H1 (cell line): ENCODE measurements at regions not wholly inside any gene's neighbourhood (a gene's known extent, or its start where the extent isn't known, plus 50 kb on each side); places are given as distances from the start of the nearest gene placed in this dataset.

Experiments
- CTCF ChIA-PET: fragments of 300-600 bp; sonication (Branson Sonifier 250); formaldehyde crosslinking; loops from one replicate; lab custom pipeline; 2021; ENCODE audit not compliant: partially characterized antibody; lab: Charles Lee
- POLR2A ChIA-PET: fragments of 300-600 bp; sonication (Branson Sonifier 250); formaldehyde crosslinking; loops from one replicate; lab custom pipeline; 2021; ENCODE audit warnings: inconsistent platforms; ENCODE audit not compliant: partially characterized antibody; lab: Charles Lee
- DNase-seq, 2 experiments: peaks; one replicate each; pipeline versions ENCODE4 v3.0.0 to v3.0.0-alpha.2; 2010 to 2022; ENCODE audit warnings: low spot score in 2 of 2, low read depth in 1 of 2, mixed read lengths in 1 of 2
- FAIRE-seq: peaks from 2 replicates; lab custom pipeline; 2011; peaks lifted over from hg19 to GRCh38; lab: Jason Lieb, UNC
- H2AFZ ChIP-seq: 2 replicates; pipeline ENCODE4 v1.8.1; 2012; ENCODE audit warnings: low read length, inconsistent platforms
- H2AK5ac ChIP-seq: 2 replicates; pipeline ENCODE4 v1.6.1; 2013; ENCODE audit warnings: low read depth, low read length
- H2BK120ac ChIP-seq: replicated peaks from 2 replicates; pipeline ENCODE3; 2013; ENCODE audit warnings: low read depth, low read length, inconsistent platforms
- H2BK12ac ChIP-seq: 2 replicates; pipeline ENCODE4 v1.6.1; 2013; ENCODE audit warnings: low read depth, low read length
- H2BK15ac ChIP-seq: 2 replicates; pipeline ENCODE4 v1.6.1; 2013; ENCODE audit warnings: low read length
- H2BK20ac ChIP-seq: 2 replicates; pipeline ENCODE4 v1.6.1; 2013; ENCODE audit warnings: low read length
- H2BK5ac ChIP-seq: 2 replicates; pipeline ENCODE4 v1.6.1; 2013; ENCODE audit warnings: low read depth, low read length
- H3K14ac ChIP-seq: 2 replicates; pipeline ENCODE4 v1.6.1; 2013; ENCODE audit warnings: inconsistent platforms; ENCODE audit not compliant: insufficient read length
- H3K18ac ChIP-seq: 2 replicates; pipeline ENCODE4 v1.6.1; 2013; ENCODE audit warnings: low read length; ENCODE audit errors: extremely low read depth
- H3K23ac ChIP-seq: 2 replicates; pipeline ENCODE4 v1.6.1; 2013; ENCODE audit warnings: inconsistent platforms; ENCODE audit not compliant: insufficient read length
- H3K23me2 ChIP-seq: 2 replicates; pipeline ENCODE4 v1.6.1; 2013; ENCODE audit warnings: low read depth, low read length
- H3K27ac ChIP-seq: 2 replicates; pipeline ENCODE4 v1.6.1; 2011; ENCODE audit warnings: low read depth, low read length, inconsistent platforms
- H3K27me3 ChIP-seq, 4 experiments: replicated peaks in 1 of 4; 1 replicate in 1 of 4; 2 replicates in 3 of 4; pipeline versions ENCODE4 v1.6.1 to v1.8.1; 2011 to 2013; ENCODE audit warnings: low read length in 3 of 4, mild to moderate bottlenecking in 3 of 4, inconsistent platforms in 2 of 4, mixed read lengths in 2 of 4, moderate library complexity in 1 of 4; ENCODE audit not compliant: control insufficient read depth in 3 of 4, insufficient read depth in 3 of 4; ENCODE audit errors: extremely low read depth in 1 of 4
- H3K36me3 ChIP-seq, 4 experiments: 2 replicates each; pipeline versions ENCODE4 v1.6.1 to v1.8.1; 2011 to 2013; ENCODE audit warnings: mild to moderate bottlenecking in 4 of 4, low read length in 3 of 4, moderate library complexity in 2 of 4, control low read depth in 1 of 4, inconsistent platforms in 1 of 4; ENCODE audit not compliant: insufficient read depth in 4 of 4, control insufficient read depth in 2 of 4
- H3K4ac ChIP-seq: replicated peaks from 2 replicates; pipeline ENCODE3; 2013; ENCODE audit warnings: low read length, low read depth, mixed read lengths, inconsistent platforms; ENCODE audit not compliant: insufficient read length
- H3K4me1 ChIP-seq, 4 experiments: replicated peaks in 1 of 4; 1 replicate in 1 of 4; 2 replicates in 3 of 4; pipeline versions ENCODE4 v1.6.1 to v1.8.1; 2011 to 2013; ENCODE audit warnings: low read length in 3 of 4, inconsistent platforms in 2 of 4, mixed read lengths in 1 of 4; ENCODE audit not compliant: insufficient read depth in 4 of 4, control insufficient read depth in 3 of 4
- H3K4me2 ChIP-seq, 2 experiments: 2 replicates each; pipeline versions ENCODE4 v1.6.1 to v1.8.1; 2011 to 2013; ENCODE audit warnings: low read depth in 2 of 2, low read length in 2 of 2, control low read depth in 1 of 2, inconsistent platforms in 1 of 2, mild to moderate bottlenecking in 1 of 2; ENCODE audit not compliant: insufficient read depth in 1 of 2
- H3K4me3 ChIP-seq, 4 experiments: fragments of 200-600, 300-600 bp in 1 of 4; sonication (generic), shearing (Covaris generic), sonication (Bioruptor Twin) in 1 of 4; 2 replicates each; pipeline versions ENCODE4 v1.5.1 to v1.8.1; 2011 to 2016; ENCODE audit warnings: low read length in 4 of 4, low read depth in 3 of 4, control low read depth in 2 of 4, inconsistent platforms in 2 of 4, mild to moderate bottlenecking in 2 of 4, mixed read lengths in 1 of 4, moderate library complexity in 1 of 4; ENCODE audit not compliant: insufficient read depth in 2 of 4; ENCODE audit errors: extremely low read depth in 1 of 4
- H3K56ac ChIP-seq: replicated peaks from 2 replicates; pipeline ENCODE3; 2013; ENCODE audit warnings: low read depth, mild to moderate bottlenecking, mixed read lengths, low read length, inconsistent platforms; ENCODE audit not compliant: insufficient read length
- H3K79me1 ChIP-seq: 2 replicates; pipeline ENCODE4 v1.6.1; 2013; ENCODE audit warnings: low read depth, low read length, control low read depth
- H3K79me2 ChIP-seq, 2 experiments: 2 replicates each; pipeline versions ENCODE4 v1.6.1 to v1.8.1; 2012 to 2013; ENCODE audit warnings: low read length in 2 of 2, mild to moderate bottlenecking in 2 of 2, inconsistent platforms in 1 of 2; ENCODE audit not compliant: insufficient read depth in 2 of 2, control insufficient read depth in 1 of 2
- H3K9ac ChIP-seq, 4 experiments: replicated peaks in 1 of 4; 1 replicate in 1 of 4; 2 replicates in 3 of 4; pipeline versions ENCODE4 v1.6.1 to v1.8.1; 2011 to 2013; ENCODE audit warnings: low read depth in 3 of 4, low read length in 3 of 4, control low read depth in 2 of 4, mild to moderate bottlenecking in 2 of 4, moderate library complexity in 2 of 4, inconsistent platforms in 1 of 4; ENCODE audit errors: extremely low read depth in 1 of 4
- H3K9me3 ChIP-seq, 2 experiments: 2 replicates each; pipeline versions ENCODE4 v1.6.1 to v1.8.1; 2012 to 2013; ENCODE audit warnings: mild to moderate bottlenecking in 2 of 2, moderate library complexity in 2 of 2, control low read depth in 1 of 2, inconsistent platforms in 1 of 2, low read depth in 1 of 2, low read length in 1 of 2, mixed read lengths in 1 of 2; ENCODE audit not compliant: insufficient read depth in 2 of 2
- H4K20me1 ChIP-seq, 2 experiments: replicated peaks in 1 of 2; 2 replicates each; pipeline versions ENCODE3 to v1.8.1; 2011 to 2013; ENCODE audit warnings: inconsistent platforms in 2 of 2, low read length in 2 of 2, mild to moderate bottlenecking in 1 of 2; ENCODE audit not compliant: insufficient read depth in 2 of 2, control insufficient read depth in 1 of 2
- H4K5ac ChIP-seq: 2 replicates; pipeline ENCODE4 v1.6.1; 2013; ENCODE audit warnings: low read length, low read depth, mixed read lengths, inconsistent platforms; ENCODE audit not compliant: insufficient read length
- H4K8ac ChIP-seq: 2 replicates; pipeline ENCODE4 v1.8.0; 2013; ENCODE audit warnings: mild to moderate bottlenecking, moderate library complexity, low read length, inconsistent platforms; ENCODE audit not compliant: insufficient read depth; ENCODE audit errors: extremely low read depth
- H4K91ac ChIP-seq: replicated peaks from 2 replicates; pipeline ENCODE3; 2013; ENCODE audit warnings: low read length, mixed read lengths, inconsistent platforms; ENCODE audit not compliant: insufficient read length
- BACH1 ChIP-seq: IDR thresholded peaks from 2 replicates; pipeline ENCODE4 v1.6.1; 2012; ENCODE audit warnings: low read length, improper control_type of control experiment
- CTCF ChIP-seq, 3 experiments: IDR thresholded peaks; 1 replicate in 2 of 3; 2 replicates in 1 of 3; pipeline versions ENCODE4 v1.5.1 to v1.6.1; 2011; ENCODE audit warnings: low read length in 3 of 3, mild to moderate bottlenecking in 3 of 3, inconsistent platforms in 2 of 3, low read depth in 1 of 3, moderate library complexity in 1 of 3; ENCODE audit not compliant: insufficient read depth in 1 of 3; ENCODE audit errors: control extremely low read depth in 1 of 3
- EZH2 ChIP-seq: fragments of 200-600 bp; sonication (generic); IDR thresholded peaks from 2 replicates; pipeline ENCODE4 v1.7.1; 2012; ENCODE audit warnings: low read depth, mild to moderate bottlenecking, moderate library complexity, low read length, inconsistent platforms; ENCODE audit not compliant: severe bottlenecking
- FOSL1 ChIP-seq: IDR thresholded peaks from 2 replicates; pipeline ENCODE4 v1.6.1; 2011; ENCODE audit warnings: mild to moderate bottlenecking, low read depth, low read length, moderate library complexity; ENCODE audit not compliant: insufficient read depth
- KDM1A ChIP-seq: fragments of 200-600, 300-600 bp; sonication (generic); IDR thresholded peaks from 2 replicates; pipeline ENCODE4 v1.7.1; 2016; ENCODE audit warnings: mild to moderate bottlenecking, low read length, borderline replicate concordance
- POLR2AphosphoS5 ChIP-seq: IDR thresholded peaks from 2 replicates; pipeline ENCODE4 v1.6.1; 2011; ENCODE audit warnings: low read depth, low read length
- TAF1 ChIP-seq: IDR thresholded peaks from 2 replicates; pipeline ENCODE4 v1.6.1; 2011; ENCODE audit warnings: mild to moderate bottlenecking, low read depth, low read length
- TCF12 ChIP-seq: IDR thresholded peaks from 2 replicates; pipeline ENCODE4 v1.6.1; 2011; ENCODE audit warnings: low read depth, mild to moderate bottlenecking, low read length
- TEAD4 ChIP-seq: IDR thresholded peaks from 2 replicates; pipeline ENCODE4 v1.6.1; 2012; ENCODE audit warnings: low read depth, low read length, inconsistent platforms, mixed read lengths
- ZNF274 ChIP-seq: IDR thresholded peaks from 2 replicates; pipeline ENCODE4 v1.7.0; 2012; ENCODE audit warnings: low read length, borderline replicate concordance; ENCODE audit errors: extremely low read depth
- WGBS, 2 experiments: shearing (Covaris generic) in 1 of 2; methylation state at CpG; one replicate each; pipeline versions ENCODE4 v1.1.6 to v1.1.7; 2013 to 2015; ENCODE audit warnings: low lambda C conversion rate in 2 of 2, mixed read lengths in 2 of 2, inconsistent platforms in 1 of 2, low coverage in 1 of 2, missing lambda C conversion rate in 1 of 2; ENCODE audit not compliant: insufficient replicate concordance in 2 of 2, insufficient coverage in 1 of 2, insufficient read length in 1 of 2; ENCODE audit errors: extremely low coverage in 1 of 2, missing lambda C conversion rate in 1 of 2; 5-methylcytosine and 5-hydroxymethylcytosine counted together

- 68% methylated on average over 6 of the region's 8 CpGs; no CpG with 5 or more reads in 1 of the 2 experiments for WGBS, 2 experiments
- H2AK5ac ChIP-seq: no peak overlapping the region
- TF ChIP-seq CTCF (IDR thresholded peaks at IDR 0.05; ENCODE audit: control extremely low read depth in 1 of 3, insufficient read depth in 1 of 3, low read depth in 1 of 3, low read length in 3 of 3): peak in 2 of 3 experiments; percentile 1 to 4; a peak in 2 of 4 replicates
- no peak for TF ChIP-seq KDM1A
- TF ChIP-seq TAF1: no peak
- TF ChIP-seq ZNF274: no peak
- no peak for TF ChIP-seq BACH1
- TF ChIP-seq TEAD4: no peak
- no peak for TF ChIP-seq FOSL1
- TF ChIP-seq POLR2AphosphoS5: no peak
- no peak for TF ChIP-seq EZH2
- no peak for TF ChIP-seq TCF12
These were observed 529.6 kb upstream of the IGFBP7 start for GRCh38 chr4:57639561-57640382.

More at GRCh38 chr4:57639561-57640382, 529.6 kb upstream of the IGFBP7 start:
- Histone ChIP-seq H3K4me3 (no peak overlapping the region), H3K4me2 (0 out of 4 replicates have a peak overlapping the region, but pooled peaks of 1 of the 2 experiments have one; percentile 23), H4K5ac (no peak overlapping the region), H2BK20ac (no peak overlapping the region), H2BK15ac (no peak overlapping the region), H3K4me1 (peaks cover 0 to 6% (median 3%) of the 10 kb centered on the region in 4 experiments; a peak in 2 of 7 replicates), H3K27ac (no peak overlapping the region), H3K23ac (no peak overlapping the region), H3K56ac (no peak overlapping the region), H2BK5ac (no peak overlapping the region), H3K36me3 (no peaks in the 10 kb centered on the region), H3K79me1 (no peaks in the 10 kb centered on the region), H4K20me1 (no peaks in the 10 kb centered on the region), H3K23me2 (no peaks in the 10 kb centered on the region), H3K9me3 (no peaks in the 10 kb centered on the region), H2AFZ (no peak overlapping the region), H3K14ac (no peak overlapping the region), H4K91ac (no peak overlapping the region), H3K9ac (no peak overlapping the region), H3K79me2 (no peaks in the 10 kb centered on the region), H3K4ac (no peak overlapping the region), H4K8ac (no peak overlapping the region), H3K18ac (no peak overlapping the region), H2BK120ac (no peak overlapping the region), H3K27me3 (no peaks in the 10 kb centered on the region), H2BK12ac (peak overlapping the region; percentile 31; the same call in 1 of the 2 replicates)
- DNase-seq: peak in 1 of 2 experiments; percentile 44
- ChIA-PET CTCF (interaction anchor here (0.6 to 1.6 kb wide), 6 partner anchors 17 to 1566 kb away, joined by 3 read pairs; no protein-coding TSS in a partner anchor), POLR2A (no interaction called here)
- no peak for FAIRE-seq
